Mucosa of descending colon (tissue), 3 donors: ENCODE measurements at regions not wholly inside any gene's neighbourhood (a gene's known extent, or its start where the extent isn't known, plus 50 kb on each side); places are given as distances from the start of the nearest gene placed in this dataset.

Experiments used
- ATAC-seq: fragments of 200-7000 bp; cut with Tn5 transposase; one replicate; pipeline ENCODE4 v1.9.1; 2020; ENCODE audit warnings: mild to moderate bottlenecking, moderate library complexity
- DNase-seq, 3 donors: peaks; one replicate each; pipeline ENCODE4 v3.0.0-alpha.2; 2020
- H3K36me3 ChIP-seq: fragments of 200-600 bp; one replicate; pipeline ENCODE4 v1.8.0; 2021; ENCODE audit warnings: low read depth, mild to moderate bottlenecking
- H3K4me1 ChIP-seq: fragments of 200-600 bp; one replicate; pipeline ENCODE4 v1.8.0; 2021; ENCODE audit warnings: low read depth, mild to moderate bottlenecking
- H3K4me3 ChIP-seq: fragments of 200-600 bp; one replicate; pipeline ENCODE4 v1.8.0; 2021; ENCODE audit warnings: mild to moderate bottlenecking
- H3K9me3 ChIP-seq: fragments of 200-600 bp; one replicate; pipeline ENCODE4 v1.8.0; 2021; ENCODE audit warnings: mild to moderate bottlenecking
- CTCF ChIP-seq: fragments of 200-600 bp; IDR thresholded peaks from one replicate; pipeline ENCODE4 v1.8.0; 2022; ENCODE audit warnings: antibody characterized with exemption, mild to moderate bottlenecking
- intact Hi-C, 2 donors: fragments of 100-400 bp; cut with DNase I in 1 of 2; cut with micrococcal nuclease in 1 of 2; formaldehyde crosslinking; loops; one replicate each; pipeline versions ENCODE4 v1.11.0 to v1.11.1; 2022; cut with DNase I, micrococcal nuclease
- microRNA-seq: library from miRNA; unstranded; fragments of <30 nt; microRNA quantifications from one replicate; pipeline ENCODE4, GENCODE V29; 2019
- donor health status: DM: no; HTN: no; CAD: no; lungs with moderate emphysema.
- donor health status: DM: no; HTN: no; CAD: no.
- donor health status: DM: no; HTN: yes; CAD: no.

GRCh38 chrX:150310417-150310816 is 52.7 kb upstream of the MAMLD1 start:
- Histone ChIP-seq H3K4me1 (no peaks in the 10 kb centered on the region), H3K36me3 (no peaks in the 10 kb centered on the region), H3K4me3 (no peak overlapping the region), H3K9me3 (no peaks in the 10 kb centered on the region)
- intact Hi-C loops = no loop called here
- no peak for TF ChIP-seq CTCF
- DNase-seq (no peak), ATAC-seq (no peak)

GRCh38 chrX:150310881-150311280 is 52.2 kb upstream of the MAMLD1 start:
- DNase-seq = no peak
- ATAC-seq = no peak
- no peak overlapping the region for H3K4me3 ChIP-seq
- H3K36me3 ChIP-seq = no peaks in the 10 kb centered on the region
- H3K9me3 ChIP-seq = no peaks in the 10 kb centered on the region
- no peak for TF ChIP-seq CTCF
- intact Hi-C loops = no loop called here
- no peaks in the 10 kb centered on the region for H3K4me1 ChIP-seq

GRCh38 chrX:150312931-150313330 is 50.2 kb upstream of the MAMLD1 start:
- no peak overlapping the region for H3K4me3 ChIP-seq
- TF ChIP-seq CTCF = no peak
- no peaks in the 10 kb centered on the region for H3K36me3 ChIP-seq
- intact Hi-C loops = no loop called here
- H3K4me1 ChIP-seq = no peaks in the 10 kb centered on the region
- no peak for DNase-seq
- H3K9me3 ChIP-seq = no peaks in the 10 kb centered on the region
- no peak for ATAC-seq

Small RNAs in the stretch of these regions (microRNA-seq; reads per million reads assigned to microRNA genes)
- 1.6 reads per million for gene MIR2114
